Stromal cell of bone marrow (primary cell): ENCODE measurements at regions not wholly inside any gene's neighbourhood (a gene's known extent, or its start where the extent isn't known, plus 50 kb on each side); places are given as distances from the start of the nearest gene placed in this dataset.
"Not testable (repeated sequence)": the region's sequence is repeated elsewhere in the genome, so short reads cannot be mapped to it uniquely, and the experiment has no call there.

Experiments used
- DNase-seq: peaks from one replicate; pipeline ENCODE4 v3.0.0-alpha.2; 2012; ENCODE audit warnings: low read depth

- DNase-seq = not testable (repeated sequence)
These were observed 778.1 kb downstream of the DIPK2A start for GRCh38 chr3:144749536-144750253.

- DNase-seq = no peak
These were observed 782.6 kb downstream of the DIPK2A start for GRCh38 chr3:144754076-144754783.

- no peak for DNase-seq
These were observed 785.2 kb downstream of the DIPK2A start for GRCh38 chr3:144756704-144757440.

- DNase-seq = no peak
These were observed 789.2 kb downstream of the DIPK2A start for GRCh38 chr3:144760831-144761230.

GRCh38 chr3:144762091-144762490 is 790.5 kb downstream of the DIPK2A start:
- DNase-seq = no peak

GRCh38 chr3:144763878-144764454 is 792.3 kb downstream of the DIPK2A start:
- DNase-seq = no peak

GRCh38 chr3:144770281-144770680 is 798.7 kb downstream of the DIPK2A start:
- DNase-seq = no peak

GRCh38 chr3:144770915-144771351 is 799.3 kb downstream of the DIPK2A start:
- peak; percentile 22 for DNase-seq

- DNase-seq = no peak
These were observed 799.8 kb downstream of the DIPK2A start for GRCh38 chr3:144771381-144771870.

- DNase-seq = no peak
These were observed 800.7 kb downstream of the DIPK2A start for GRCh38 chr3:144772372-144772771.

GRCh38 chr3:144773350-144773749 is 801.7 kb downstream of the DIPK2A start:
- no peak for DNase-seq

GRCh38 chr3:144774897-144775296 is 803.3 kb downstream of the DIPK2A start:
- no peak for DNase-seq

GRCh38 chr3:144775551-144775950 is 803.9 kb downstream of the DIPK2A start:
- no peak for DNase-seq

- DNase-seq = no peak
These were observed 806.3 kb downstream of the DIPK2A start for GRCh38 chr3:144777906-144778305.

- no peak for DNase-seq
These were observed 819.4 kb downstream of the DIPK2A start for GRCh38 chr3:144791034-144791433.

- no peak for DNase-seq
These were observed 830.3 kb downstream of the DIPK2A start for GRCh38 chr3:144801890-144802289.

GRCh38 chr3:144809380-144809779 is 837.8 kb downstream of the DIPK2A start:
- DNase-seq = no peak

- no peak for DNase-seq
These were observed 838.5 kb downstream of the DIPK2A start for GRCh38 chr3:144810160-144810559.

- no peak for DNase-seq
These were observed 844.0 kb downstream of the DIPK2A start for GRCh38 chr3:144815655-144816054.

GRCh38 chr3:144816323-144816722 is 844.7 kb downstream of the DIPK2A start:
- DNase-seq = no peak

GRCh38 chr3:144818973-144819372 is 847.4 kb downstream of the DIPK2A start:
- DNase-seq = no peak

GRCh38 chr3:144820232-144820631 is 848.6 kb downstream of the DIPK2A start:
- DNase-seq = not testable (repeated sequence)
